CD4-positive, alpha-beta T cell treated with Interleukin-6 for 4 hours (primary cell): ENCODE measurements at regions not wholly inside any gene's neighbourhood (a gene's known extent, or its start where the extent isn't known, plus 50 kb on each side); places are given as distances from the start of the nearest gene placed in this dataset.
A peak's percentile ranks its signal among the peaks of the same experiment; 100 is the strongest.
"Not testable (repeated sequence)": the region's sequence is repeated elsewhere in the genome, so short reads cannot be mapped to it uniquely, and the experiment has no call there.

ENCODE experiments used
- DNase-seq: peaks from one replicate; pipeline ENCODE4 v3.0.0-alpha.2; 2020; ENCODE audit warnings: mixed read lengths

DNA sequence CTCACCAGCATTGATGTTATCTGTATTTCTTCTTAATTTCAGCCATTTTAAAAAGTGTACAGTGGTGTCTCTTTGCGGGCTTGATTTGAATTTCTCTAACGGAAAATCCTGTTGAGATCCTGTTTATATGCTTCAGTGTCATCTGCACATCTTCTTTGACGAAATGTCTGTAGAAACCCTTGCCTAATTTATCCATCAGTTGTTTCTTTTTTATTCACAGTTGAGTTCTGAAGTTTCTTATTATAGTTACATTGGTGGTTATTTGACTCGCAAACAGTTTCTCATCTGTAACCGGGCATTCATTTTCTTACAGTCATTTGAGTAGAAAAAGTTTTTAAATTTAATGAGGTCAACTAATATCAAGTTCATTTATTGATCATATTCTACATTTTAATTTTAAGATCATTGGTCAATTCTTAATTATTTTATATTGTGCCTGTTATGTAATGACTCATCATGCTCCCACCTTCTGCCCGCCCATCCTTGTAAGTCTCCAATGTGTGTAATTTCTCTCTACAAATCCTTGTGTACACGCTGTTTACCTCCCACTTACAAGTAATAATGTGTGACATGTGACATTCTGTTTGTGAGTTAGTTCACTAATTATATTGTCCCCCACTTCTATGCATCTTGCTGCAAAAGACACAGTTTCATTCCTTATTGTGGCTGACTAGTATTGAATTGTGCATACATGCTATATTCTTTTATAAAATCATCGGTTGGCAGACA lies 1242.8 kb downstream of the TMEM121 start:
- DNase-seq, result not testable (repeated sequence)

DNA sequence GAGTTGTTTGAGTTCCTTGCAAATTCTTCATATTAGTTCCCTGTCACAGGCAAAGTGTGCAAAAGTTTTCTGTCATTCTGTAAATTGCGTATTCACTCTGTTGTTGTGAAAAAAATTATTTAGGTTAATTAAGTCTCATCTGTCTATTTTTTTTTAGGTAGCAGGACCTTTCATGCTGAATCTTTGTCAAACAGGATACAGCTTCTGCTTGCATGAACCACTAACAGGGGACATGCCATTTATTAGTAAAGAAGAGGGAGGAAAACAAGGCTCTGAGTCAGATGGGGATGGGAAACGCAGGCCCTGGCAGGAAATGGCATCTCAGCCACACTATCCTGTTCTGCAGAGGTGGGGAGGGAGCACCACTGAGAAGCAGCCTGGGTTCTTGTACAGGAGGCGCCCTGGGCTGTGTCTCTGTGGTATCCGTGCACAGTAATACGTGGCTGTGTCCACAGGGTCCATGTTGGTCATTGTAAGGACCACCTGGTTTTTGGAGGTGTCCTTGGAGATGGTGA lies 1243.8 kb downstream of the TMEM121 start:
- DNase-seq, result peak; percentile 13

DNA sequence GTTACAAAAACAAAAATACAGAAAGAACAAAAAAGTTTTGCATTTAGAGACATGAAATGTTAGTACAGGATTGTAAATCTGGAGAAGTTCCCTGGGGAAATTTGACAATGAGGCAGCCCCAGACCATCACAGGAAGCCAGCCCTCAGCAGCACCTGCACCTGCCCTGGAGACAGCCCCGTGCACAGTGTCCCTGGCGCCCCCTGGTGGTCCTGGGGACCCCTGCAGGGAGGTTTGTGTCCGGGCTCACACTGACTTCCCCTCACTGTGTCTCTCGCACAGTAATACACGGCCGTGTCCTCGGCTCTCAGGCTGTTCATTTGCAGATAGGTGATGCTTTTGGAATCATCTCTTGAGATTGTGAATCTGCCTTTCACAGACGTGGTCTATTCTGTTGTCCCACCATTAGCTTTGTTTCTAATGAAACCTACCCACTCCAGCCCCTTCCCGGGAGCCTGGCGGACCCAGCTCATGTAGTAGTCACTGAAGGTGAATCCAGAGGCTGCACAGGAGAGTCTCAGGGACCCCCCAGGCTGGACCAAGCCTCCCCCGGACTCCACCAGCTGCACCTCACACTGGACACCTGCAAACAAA lies 1248.6 kb downstream of the TMEM121 start:
- DNase-seq, result peak; percentile 82

DNA sequence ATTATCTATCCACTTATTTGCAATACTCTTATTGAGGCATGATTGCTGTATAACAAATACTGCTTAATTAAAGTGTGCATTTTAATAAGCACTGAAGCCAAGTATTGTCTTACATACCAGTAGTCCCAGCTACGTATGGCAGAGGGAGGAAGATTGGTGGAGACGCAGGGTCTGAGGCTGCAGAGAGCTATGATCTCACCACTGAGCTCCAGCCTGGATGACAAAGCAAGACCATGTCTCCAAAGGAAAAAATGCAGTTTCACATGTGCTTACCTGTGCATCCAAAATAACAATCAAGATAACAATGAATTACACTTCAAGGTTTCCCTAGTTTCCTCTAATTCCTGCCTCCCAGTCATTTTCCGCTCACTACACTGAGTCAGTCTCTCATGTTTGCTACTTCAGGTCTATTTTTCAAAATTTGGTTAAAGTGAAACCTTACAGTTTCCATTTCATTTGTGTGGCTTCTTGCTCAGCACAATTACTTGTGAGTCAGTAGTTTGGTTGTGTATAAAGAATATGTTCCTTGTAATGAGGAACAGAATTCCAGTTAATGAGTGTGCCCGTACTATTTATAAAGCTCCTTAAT lies 1250.1 kb downstream of the TMEM121 start:
- no peak for DNase-seq

DNA sequence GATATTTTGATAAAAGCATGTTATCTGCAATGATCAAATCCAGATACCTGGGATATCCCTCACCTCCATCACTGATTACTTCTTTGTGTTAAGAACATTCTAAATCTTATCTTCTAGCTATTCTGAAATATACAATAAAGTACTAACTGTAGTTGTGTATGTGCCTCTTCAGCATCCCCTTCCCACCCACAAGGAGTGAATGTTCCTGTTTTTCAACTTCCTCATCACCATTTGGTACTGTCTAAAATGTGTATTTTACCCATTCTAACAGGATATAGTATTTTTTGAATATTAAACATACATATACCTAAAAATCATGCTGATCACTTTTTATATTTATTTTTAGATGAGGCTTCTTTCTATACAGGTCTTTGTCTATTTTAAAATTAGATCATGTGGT lies 1252.6 kb downstream of the TMEM121 start:
- no peak for DNase-seq

DNA sequence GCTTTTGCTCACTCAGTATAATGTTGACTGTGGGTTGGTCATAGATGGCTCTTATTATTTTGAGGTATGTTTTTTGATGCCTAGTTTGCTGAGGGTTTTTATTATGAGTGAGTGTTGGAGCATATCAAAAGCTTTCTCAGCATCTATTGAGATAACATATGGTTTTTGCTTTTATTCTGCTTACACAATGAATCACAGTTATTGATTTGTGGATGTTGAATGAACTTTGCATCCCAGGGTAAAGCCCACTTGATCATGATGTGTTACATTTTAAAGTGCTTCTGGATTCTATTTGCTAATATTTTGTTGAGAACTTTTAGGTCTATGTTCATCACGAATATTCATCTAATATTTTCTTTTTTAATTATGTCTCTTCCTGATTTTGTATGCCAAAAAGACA lies 1260.3 kb downstream of the TMEM121 start:
- DNase-seq, result no peak

DNA sequence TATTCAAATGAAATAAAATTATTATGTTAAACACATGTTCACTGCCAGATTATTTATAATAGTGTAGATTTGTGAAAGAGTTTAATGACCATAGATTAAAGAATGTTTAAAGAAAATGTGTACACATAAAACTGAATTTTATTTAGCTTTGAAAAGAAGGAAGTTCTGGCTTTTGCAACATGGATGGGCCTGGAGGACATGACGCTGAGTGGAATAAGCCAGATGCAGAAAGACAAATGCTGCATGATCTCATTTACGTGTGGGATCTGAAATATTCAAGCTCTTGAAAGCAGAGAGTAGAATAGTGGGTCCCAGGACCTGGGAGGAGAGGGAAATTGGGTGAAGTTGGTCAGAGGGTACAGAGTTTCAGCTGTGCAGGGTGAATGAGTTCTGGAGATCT lies 1261.2 kb downstream of the TMEM121 start:
- DNase-seq, result no peak

DNA sequence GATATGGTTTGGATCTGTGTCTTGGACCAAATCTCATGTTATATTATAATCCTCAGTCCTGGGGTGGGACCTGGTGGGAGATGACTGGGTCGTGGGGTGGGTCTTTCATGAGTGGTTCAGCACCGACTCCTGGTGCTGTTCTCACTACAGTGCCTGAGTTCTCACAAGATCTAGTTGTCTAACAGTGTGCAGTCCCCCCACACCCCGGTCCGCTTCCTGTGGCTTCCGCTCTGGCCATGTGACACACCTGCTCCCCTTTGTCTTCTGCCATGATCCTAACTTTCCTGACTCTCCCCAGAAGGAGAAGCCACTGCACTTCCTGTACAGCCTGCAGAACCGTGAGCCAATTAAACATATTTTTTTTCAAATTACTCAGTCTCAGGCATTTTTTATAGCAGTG lies 1262.2 kb downstream of the TMEM121 start:
- peak; percentile 2 for DNase-seq

DNA sequence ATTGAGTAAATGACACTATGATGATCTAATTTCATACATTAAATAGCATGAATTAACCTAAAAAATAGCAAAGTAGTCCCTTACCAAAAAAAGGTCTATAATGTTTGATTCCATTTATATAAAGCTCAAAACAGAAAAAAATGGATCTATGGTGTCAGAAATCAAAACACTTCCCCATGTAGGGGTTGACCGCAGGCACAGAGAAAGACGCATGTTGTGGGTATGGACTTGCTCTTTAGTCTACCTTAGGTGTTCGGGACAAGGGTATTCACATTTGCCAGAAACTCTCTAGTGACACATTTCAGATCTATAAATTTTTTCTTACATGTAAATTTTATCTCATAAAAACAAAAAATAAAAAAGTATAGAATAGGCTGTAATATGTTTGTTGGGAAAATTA lies 1262.9 kb downstream of the TMEM121 start:
- DNase-seq, result no peak

DNA sequence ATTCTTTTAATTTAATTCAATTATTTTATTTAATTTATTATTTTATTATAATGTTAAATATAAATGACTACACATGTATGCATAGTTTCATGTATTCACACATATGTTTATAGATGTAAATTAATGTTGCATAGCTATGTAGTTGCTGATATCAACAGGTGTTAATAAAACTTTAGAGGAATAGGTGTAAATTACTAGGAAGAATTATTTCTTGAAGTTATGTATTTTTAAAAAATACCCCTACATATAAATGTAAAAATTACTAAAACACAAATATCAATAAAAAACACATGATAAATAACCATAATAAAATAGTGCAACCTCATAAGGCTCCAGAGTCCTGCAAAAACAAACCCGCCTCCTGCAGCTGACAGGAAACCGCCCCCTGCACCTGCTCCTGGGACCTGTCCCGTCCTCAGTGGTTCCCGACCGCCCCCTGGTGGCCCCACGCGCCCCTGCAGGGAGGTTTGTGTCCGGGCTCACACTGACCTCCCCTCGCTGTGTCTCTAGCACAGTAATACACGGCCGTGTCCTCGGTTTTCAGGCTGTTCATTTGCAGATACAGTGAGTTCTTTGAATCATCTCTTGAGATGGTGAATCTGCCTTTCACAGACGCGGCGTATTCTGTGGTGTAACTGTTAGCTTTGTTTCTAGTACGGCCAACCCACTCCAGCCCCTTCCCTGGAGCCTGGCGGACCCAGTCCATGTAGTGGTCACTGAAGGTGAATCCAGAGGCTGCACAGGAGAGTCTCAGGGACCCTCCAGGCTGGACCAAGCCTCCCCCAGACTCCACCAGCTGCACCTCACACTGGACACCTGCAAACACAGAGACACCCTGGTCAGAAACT lies 1264.0 kb downstream of the TMEM121 start:
- DNase-seq, result peak; percentile 86

DNA sequence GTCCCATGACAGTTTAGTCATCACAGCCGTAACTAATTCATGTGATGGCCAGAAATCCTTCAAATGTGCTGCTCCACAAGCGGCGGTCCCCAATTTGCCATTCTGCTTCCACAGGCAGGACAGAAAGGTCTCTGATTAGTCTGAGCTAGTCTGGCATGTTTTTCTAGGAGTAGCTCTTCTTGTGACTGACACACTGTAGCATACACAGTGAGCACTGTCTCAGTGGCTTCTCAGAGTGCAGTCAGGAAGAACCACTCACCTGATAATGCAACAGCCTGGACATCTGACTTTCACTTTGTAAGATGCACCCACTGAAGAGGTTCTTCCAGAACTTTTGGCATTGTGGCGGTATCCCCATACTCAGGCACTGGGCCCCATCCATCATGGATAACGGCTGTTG lies 1266.2 kb downstream of the TMEM121 start:
- no peak for DNase-seq

DNA sequence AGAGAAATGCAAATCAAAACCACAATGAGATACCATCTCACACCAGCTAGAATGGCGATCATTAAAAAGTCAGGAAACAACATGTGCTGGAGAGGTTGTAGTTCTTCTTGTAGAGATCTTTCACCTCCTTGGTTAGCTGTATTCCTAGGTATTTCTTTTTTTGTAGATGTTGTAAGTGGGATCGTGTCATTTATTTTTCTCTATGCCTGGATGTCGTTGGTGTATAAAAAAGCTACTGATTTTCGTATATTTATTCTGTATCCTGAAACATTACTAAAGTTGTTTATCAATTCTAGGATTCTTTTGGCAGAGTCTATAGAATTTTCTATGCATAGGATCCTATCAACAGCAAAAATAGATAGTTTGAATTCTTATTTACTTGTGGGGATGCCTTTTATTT lies 1271.8 kb downstream of the TMEM121 start:
- not testable (repeated sequence) for DNase-seq

DNA sequence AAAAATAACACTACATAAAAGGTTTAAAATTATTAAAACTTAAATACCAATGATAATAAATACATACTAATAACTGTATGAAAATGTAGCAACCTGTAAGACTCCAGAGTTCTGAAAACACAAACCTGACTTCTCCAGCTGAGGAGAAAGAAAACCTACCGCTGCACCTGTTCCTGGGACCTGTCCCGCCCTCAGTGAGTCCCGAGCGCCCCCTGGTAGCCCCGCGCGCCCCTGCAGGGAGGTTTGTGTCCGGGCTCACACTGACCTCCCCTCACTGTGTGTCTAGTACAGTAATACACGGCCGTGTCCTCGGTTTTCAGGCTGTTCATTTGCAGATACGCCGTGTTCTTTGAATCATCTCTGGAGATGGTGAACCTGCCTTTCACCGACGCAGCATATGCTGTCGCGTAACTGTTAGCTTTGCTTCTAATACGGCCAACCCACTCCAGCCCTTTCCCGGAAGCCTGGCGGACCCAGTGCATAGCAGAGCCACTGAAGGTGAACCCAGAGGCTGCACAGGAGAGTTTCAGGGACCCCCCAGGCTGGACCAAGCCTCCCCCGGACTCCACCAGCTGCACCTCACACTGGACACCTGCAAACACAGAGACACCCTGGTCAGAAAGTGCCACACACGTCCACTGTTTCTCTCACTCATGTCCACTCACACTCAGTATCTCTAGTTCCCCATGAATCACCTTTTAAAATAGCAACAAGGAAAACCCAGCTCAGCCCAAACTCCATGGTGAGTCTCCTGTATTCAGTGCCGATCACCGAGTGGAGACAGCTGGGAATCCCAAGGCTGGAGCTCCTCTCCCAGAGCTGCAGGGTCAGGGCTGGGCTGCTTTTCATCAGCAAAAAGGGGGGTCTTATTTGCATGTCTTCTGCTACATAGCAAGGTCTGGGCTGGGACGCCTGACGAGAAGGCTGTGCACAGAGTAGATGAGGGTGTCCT lies 1276.3 kb downstream of the TMEM121 start:
- peak; percentile 4 for DNase-seq

DNA sequence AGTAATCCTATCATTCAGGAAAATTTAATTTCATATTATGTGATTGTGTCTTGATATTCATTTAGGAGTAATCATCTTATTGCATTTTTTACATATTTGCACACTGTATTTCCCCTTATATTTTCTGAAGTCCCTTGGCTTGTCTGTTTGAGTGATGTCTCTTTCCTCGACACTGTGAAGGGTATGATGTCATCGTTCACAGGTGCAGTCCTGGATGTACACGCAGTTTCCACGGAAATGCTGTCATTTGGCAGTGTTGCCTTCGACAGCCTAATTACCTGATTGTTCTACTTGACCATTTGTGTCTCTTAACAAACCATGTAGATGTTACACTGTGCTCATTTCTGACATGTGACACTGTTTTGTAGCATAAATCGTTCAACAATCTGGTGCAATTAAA lies 1277.0 kb downstream of the TMEM121 start:
- no peak for DNase-seq

DNA sequence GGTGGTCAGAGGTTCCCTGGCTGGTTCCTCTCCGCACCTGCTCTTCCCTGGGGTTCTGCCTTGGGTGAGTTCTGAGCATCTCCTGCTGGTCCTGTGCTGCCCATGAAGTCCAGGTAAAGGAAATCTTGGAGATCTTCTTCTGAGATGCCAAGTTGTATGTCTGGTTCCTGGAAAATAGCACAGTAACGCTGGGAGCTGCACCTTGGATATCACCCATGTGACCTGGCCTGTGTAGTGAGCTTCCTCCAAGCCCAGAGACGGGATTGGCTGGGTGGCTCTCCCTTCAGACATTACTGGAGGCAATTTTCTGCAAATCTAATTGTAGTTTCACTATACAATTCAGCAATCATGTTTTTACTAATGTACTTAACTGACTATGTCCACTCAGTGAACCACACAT lies 1281.1 kb downstream of the TMEM121 start:
- no peak for DNase-seq

DNA sequence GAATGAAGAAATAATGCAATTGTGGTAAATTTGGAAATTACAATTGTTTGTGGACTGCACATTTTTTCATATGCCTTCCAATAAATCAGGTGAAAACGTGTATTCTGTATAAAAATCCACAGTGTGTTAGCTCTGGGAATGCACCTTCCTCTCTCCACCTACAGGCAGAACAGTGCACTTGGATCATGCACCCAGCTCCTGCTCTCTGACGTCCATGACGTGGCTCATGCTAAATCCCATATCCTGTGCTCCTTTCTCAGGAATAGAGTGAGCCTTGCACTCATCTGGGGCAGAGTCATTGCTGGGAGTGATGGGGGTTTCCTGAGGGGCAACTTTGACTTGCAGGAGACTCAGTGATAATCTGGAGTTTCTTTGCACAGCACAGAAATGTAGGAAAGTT lies 1282.1 kb downstream of the TMEM121 start:
- no peak for DNase-seq

DNA sequence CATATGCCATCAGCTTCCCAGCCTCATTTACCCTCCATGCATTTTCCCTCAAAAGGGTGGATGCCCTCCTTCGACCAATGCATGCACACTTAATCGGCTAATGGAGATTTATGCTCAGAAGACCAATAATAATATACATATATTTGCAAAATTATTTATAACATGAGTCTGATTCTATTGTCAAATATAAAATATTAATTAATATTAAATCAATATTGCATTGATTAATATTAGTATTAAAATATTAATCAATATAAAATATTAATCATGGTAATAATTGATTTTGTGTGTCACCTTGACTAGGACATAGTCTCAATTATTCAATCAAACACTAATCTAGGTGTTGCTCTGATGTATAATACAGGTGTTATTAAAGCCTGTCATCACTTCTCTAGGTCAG lies 1282.5 kb downstream of the TMEM121 start:
- no peak for DNase-seq

DNA sequence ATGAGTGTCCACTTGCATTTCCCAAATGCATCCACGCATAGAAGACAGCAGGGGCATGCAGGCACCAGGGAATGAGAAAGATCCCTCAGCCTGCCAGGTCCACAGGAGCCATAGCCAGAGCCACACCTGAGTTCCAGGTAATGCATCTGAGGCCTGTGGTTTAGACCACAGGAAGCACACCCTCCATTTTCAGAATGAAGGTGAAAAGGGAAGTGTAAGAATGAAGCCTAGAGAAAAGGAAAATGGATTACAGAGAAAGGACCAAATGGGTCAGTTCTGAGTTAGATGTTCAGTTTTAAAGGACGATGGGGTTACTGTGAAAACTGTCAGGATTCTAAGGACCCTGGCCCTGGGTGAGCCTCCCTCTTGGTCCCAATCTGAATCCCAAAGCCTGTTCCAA lies 1283.2 kb downstream of the TMEM121 start:
- DNase-seq, result no peak

DNA sequence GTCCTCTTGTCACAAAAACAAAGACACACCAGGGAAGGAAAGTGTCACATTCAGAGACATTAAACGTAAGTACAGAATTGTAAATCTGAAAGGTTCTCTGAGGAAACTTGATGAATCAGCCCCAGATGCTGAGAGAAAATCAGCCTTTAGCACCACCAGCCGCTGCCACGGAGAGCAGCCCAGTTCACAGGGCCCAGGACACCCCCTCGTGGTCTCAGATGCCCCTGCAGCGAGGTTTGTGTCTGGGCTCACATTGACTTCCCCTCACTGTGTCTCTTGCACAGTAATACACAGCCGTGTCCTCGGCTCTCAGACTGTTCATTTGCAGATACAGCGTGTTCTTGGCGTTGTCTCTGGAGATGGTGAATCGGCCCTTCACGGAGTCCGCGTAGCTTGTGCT lies 1283.8 kb downstream of the TMEM121 start:
- not testable (repeated sequence) for DNase-seq

DNA sequence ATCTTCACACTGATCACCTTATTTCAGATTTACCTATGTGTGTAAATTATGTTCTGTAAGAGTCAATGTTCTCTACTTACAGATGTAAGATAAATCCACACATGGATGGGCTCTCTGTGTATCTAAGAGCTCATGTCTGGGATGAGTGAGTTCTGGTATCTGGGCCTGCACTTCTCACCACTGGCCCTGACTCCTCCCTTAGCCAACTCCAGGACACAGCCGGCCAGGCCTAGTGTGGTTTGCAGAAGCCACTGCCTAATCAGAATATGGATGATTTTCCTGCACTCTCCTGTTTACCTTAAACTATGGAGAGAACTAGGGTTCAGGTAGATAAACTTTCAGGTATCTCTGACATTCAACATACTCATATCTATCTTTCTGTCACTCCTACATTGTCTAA lies 1284.8 kb downstream of the TMEM121 start:
- DNase-seq, result no peak

DNA sequence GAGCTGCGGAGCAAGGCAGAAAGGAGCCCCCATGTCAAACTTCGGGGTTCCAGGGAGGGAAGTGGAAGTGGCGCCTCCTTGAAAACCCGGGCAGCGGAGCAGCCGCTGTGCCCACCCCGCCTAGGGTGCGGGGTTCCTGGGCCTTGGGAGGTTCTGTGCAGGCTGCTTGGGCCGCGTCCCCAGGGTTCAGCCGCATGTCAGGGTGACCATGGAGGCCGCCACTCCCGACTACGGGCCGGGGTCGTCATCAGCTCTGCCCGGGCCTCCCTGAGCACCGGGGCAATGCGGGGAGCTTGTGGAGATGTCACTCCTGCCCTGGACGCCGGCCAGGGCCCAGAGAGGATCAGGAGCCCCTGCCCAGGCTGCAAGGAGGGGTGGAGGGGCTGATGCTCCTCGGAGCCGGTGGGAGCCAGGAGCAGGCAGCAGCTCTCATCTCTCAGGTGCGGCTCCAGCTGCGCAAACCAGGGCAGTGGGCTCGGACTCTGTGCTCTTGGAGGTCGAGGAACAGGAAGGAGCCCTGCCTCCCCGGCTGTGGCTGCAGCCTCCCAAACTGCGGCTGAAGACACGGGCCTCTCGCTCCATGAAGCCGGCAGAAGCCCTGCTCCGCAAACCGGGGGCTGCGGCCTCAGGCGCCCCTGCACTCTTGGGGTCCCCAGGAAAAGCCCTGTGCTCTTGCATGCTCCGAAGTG lies 1286.5 kb downstream of the TMEM121 start:
- DNase-seq, result no peak

DNA sequence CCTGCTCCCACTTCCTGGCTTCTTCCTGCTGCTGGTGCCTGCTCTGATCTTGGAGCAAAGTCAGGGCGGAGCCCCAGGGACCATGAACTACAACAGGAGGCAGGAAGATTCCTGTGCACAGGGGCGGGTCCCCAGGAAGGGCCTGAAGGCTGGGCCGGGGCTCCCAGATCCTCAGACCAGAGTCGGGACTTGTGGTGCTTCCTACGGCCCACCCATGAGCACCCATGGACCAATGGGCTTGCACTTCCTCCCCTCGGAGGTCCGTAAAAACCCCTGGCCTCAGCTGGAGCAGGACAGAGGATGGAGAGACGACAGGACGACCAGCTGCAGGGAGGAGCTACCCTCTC lies 1287.1 kb downstream of the TMEM121 start:
- no peak for DNase-seq
